Bronchial epithelial cell (primary cell): ENCODE measurements at regions not wholly inside any gene's neighbourhood (a gene's known extent, or its start where the extent isn't known, plus 50 kb on each side); places are given as distances from the start of the nearest gene placed in this dataset.
"Not testable (repeated sequence)": the region's sequence is repeated elsewhere in the genome, so short reads cannot be mapped to it uniquely, and the experiment has no call there.

Source experiments
- DNase-seq: peaks from one replicate; pipeline ENCODE4 v3.0.0-alpha.2; 2010; ENCODE audit warnings: low read depth
- FAIRE-seq: peaks from 2 replicates; lab custom pipeline; 2011; peaks lifted over from hg19 to GRCh38; lab: Jason Lieb, UNC
- H3K27me3 ChIP-seq: 2 replicates; pipeline ENCODE4 v1.5.1; 2011; ENCODE audit warnings: low read length; ENCODE audit not compliant: control insufficient read depth, insufficient read depth
- H3K36me3 ChIP-seq: 2 replicates; pipeline ENCODE4 v1.5.1; 2011; ENCODE audit warnings: low read length; ENCODE audit not compliant: control insufficient read depth, insufficient read depth
- H3K4me3 ChIP-seq: 2 replicates; pipeline ENCODE4 v1.5.1; 2011; ENCODE audit warnings: mild to moderate bottlenecking, low read depth, low read length, control low read depth
- TF ChIP-seq, protein P1 (sequence below): IDR thresholded peaks from 2 replicates; pipeline ENCODE4 v1.5.1; 2011; ENCODE audit warnings: mild to moderate bottlenecking, moderate library complexity, low read length, control low read depth, inconsistent platforms; ENCODE audit not compliant: insufficient read depth, severe bottlenecking

DNA sequence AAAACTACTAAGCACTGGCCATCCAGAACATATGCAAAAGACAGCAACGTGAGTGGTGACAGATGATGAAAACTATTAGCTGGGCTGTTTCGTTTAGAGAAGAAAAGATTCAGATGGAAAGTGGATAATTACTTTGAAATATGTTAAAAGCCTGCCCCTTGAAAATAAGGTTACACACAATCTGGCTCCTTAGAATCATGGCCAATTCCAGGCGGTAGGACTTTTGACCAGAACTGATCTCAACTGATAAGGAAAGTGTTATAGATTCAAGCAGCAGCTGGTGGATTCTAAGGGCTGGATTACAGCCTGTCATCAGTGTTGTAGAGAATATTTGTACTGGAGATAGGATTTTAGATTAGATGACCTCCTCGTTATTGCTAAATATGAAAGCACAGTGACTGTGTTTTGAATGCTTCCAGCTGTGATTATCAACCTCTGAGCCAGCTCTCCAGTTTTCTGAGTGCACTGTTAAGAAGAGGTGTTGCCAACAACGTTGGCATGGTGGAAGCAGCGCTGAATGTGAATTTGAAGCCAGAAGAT is 75.1 kb downstream of the KBTBD2 start:
- H3K36me3 ChIP-seq, H3K4me3 ChIP-seq, FAIRE-seq, DNase-seq, H3K27me3 ChIP-seq: not testable (repeated sequence)

- not testable (repeated sequence) for FAIRE-seq, H3K4me3 ChIP-seq, DNase-seq, H3K27me3 ChIP-seq, H3K36me3 ChIP-seq
Measured at GRCh38 chr7:32814779-32815178, 76.8 kb downstream of the KBTBD2 start.

DNA sequence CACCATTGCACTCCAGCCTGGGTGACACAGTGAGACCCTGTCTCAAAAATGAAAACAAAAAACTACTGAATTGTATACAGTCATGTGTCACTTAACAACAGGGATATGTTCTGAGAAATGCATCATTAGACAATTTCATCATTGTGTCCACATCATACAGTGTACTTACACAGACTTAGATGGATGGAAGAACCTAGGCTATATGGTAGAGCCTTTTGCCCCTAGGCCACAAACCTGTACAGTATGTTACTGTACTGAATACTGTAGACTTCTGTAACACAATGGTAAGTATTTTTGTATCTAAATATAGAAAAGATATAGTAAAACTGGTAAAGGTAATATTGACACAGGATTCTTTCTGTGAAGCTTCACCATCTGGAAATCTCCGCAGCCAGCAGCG is 81.7 kb downstream of the KBTBD2 start:
- Histone ChIP-seq H3K4me3 (no peak overlapping the region), H3K36me3 (no peaks in the 10 kb centered on the region), H3K27me3 (no peaks in the 10 kb centered on the region)
- FAIRE-seq (no peak), DNase-seq (no peak)
- TF ChIP-seq, protein P1, sequence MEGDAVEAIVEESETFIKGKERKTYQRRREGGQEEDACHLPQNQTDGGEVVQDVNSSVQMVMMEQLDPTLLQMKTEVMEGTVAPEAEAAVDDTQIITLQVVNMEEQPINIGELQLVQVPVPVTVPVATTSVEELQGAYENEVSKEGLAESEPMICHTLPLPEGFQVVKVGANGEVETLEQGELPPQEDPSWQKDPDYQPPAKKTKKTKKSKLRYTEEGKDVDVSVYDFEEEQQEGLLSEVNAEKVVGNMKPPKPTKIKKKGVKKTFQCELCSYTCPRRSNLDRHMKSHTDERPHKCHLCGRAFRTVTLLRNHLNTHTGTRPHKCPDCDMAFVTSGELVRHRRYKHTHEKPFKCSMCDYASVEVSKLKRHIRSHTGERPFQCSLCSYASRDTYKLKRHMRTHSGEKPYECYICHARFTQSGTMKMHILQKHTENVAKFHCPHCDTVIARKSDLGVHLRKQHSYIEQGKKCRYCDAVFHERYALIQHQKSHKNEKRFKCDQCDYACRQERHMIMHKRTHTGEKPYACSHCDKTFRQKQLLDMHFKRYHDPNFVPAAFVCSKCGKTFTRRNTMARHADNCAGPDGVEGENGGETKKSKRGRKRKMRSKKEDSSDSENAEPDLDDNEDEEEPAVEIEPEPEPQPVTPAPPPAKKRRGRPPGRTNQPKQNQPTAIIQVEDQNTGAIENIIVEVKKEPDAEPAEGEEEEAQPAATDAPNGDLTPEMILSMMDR = no peak

- no peaks in the 10 kb centered on the region for H3K36me3 ChIP-seq
- H3K27me3 ChIP-seq = no peaks in the 10 kb centered on the region
- H3K4me3 ChIP-seq = no peak overlapping the region
- FAIRE-seq = no peak
- no peak for DNase-seq
- TF ChIP-seq, protein P1 = no peak
Measured at GRCh38 chr7:32809347-32809746, 82.2 kb downstream of the KBTBD2 start.

DNA sequence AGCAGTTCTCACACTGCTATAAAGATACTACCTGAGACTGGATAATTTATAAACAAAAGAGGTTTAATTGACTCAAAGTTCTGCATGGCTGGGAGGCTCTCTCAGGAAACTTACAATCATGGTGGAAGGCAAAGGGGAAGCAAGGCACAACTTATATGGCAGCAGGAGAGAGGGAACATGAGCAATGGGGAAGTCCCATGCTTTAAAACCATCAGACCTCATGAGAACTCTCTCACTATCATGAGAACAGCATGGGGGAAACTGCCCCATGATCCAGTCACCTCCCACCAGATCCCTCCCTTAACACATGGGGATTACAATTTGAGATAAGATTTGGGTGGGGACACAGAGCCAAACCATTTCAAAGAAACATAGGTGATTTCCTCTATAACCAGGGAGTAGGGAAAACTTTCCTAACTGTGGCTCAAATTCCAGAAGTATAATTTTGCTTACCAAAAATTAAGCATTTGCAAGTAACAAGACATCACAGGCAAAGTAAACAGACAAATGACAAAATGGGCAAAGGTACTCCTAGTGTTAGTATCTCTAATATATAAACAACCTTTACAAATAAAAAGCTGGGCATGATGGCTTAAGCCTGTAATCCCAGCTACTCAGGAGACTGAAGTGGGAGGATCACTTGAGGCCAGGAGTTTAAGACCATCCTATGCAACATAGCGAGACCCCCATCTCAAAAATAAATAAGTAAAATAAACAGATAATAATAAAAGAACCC is 88.0 kb downstream of the KBTBD2 start:
- TF ChIP-seq, protein P1 = no peak
- no peaks in the 10 kb centered on the region for H3K36me3 ChIP-seq
- DNase-seq (no peak), FAIRE-seq (no peak)
- no peaks in the 10 kb centered on the region for H3K27me3 ChIP-seq
- no peak overlapping the region for H3K4me3 ChIP-seq

- Histone ChIP-seq H3K27me3 (no peaks in the 10 kb centered on the region), H3K4me3 (no peak overlapping the region), H3K36me3 (no peaks in the 10 kb centered on the region)
- no peak for DNase-seq
- FAIRE-seq = no peak
- TF ChIP-seq, protein P1 = no peak
Measured at GRCh38 chr7:32802305-32802910, 89.2 kb downstream of the KBTBD2 start.

DNA sequence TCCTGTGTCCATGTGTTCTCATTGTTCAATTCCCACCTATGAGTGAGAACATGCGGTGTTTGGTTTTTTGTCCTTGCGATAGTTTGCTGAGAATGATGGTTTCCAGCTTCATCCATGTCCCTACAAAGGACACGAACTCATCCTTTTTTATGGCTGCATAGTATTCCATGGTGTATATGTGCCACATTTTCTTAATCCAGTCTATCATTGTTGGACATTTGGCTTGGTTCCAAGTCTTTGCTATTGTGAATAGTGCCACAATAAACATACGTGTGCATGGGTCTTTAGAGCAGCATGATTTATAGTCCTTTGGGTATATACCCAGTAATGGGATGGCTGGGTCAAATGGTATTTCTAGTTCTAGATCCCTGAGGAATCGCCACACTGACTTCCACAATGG is 98.5 kb downstream of the KBTBD2 start:
- FAIRE-seq, H3K27me3 ChIP-seq, H3K4me3 ChIP-seq, H3K36me3 ChIP-seq, DNase-seq: not testable (repeated sequence)

DNA sequence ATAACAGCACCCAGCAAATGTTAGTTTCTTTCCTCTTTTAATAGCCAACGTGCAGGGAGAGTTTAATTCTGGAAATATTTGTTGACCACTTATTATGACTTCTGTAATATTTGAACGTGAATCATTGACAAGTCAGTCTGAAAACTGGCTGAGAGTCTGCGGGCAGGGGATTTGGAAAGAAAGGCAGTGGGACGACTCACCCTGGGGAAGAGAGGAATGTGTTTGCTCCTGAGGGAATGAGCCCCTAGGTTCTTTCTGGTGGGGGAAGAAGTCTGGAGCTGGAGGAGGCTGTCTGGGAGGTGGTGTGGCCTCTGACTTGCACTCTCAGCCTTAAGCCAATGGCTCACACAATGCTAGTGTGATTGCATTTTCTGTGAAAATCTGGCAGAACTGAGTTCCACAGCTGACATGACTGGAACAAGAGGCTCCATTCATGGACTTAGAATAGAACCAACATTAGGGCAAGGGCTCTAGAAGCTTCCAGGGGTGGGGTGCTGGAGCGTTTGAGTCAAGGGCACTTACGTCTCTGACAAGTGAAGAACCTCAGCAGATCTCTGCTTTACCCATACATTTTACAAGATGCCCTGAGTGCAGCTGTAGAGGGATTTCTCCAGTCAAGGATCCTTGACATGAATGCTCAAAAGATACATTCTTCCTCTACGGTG is 100.7 kb downstream of the KBTBD2 start:
- FAIRE-seq, H3K4me3 ChIP-seq, H3K27me3 ChIP-seq, H3K36me3 ChIP-seq: not testable (repeated sequence)
- peak; percentile 67 for DNase-seq

GRCh38 chr7:32789266-32789665 is 102.3 kb downstream of the KBTBD2 start:
- not testable (repeated sequence) for FAIRE-seq, H3K27me3 ChIP-seq, H3K4me3 ChIP-seq, DNase-seq, H3K36me3 ChIP-seq

DNA sequence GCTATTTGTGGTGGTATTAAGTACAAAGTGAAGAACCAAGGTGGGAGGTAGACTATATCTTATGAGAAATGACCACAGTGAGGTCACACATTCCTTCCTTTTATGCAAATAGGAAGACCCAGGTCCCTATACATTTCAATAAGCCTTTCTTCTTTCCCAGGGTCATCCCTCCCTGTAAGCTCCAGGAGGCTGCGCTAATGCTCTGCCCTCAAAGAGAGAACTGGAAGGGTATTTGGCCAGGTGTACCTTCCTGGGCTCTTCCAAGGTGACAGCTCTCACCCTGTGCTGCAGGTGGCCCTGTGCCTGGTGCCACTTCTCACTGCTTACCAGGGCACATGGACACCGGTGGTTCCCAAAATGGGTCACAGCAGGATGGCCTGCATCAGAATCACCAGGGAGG is 103.4 kb downstream of the KBTBD2 start:
- H3K36me3 ChIP-seq, H3K4me3 ChIP-seq, DNase-seq, H3K27me3 ChIP-seq: not testable (repeated sequence)
- peak; percentile 70 for FAIRE-seq
